ENCODE measurements at regions not wholly inside any gene's neighbourhood (a gene's known extent, or its start where the extent isn't known, plus 50 kb on each side); places are given as distances from the start of the nearest gene placed in this dataset.
"Not testable (repeated sequence)": the region's sequence is repeated elsewhere in the genome, so short reads cannot be mapped to it uniquely, and the experiment has no call there.

DNA sequence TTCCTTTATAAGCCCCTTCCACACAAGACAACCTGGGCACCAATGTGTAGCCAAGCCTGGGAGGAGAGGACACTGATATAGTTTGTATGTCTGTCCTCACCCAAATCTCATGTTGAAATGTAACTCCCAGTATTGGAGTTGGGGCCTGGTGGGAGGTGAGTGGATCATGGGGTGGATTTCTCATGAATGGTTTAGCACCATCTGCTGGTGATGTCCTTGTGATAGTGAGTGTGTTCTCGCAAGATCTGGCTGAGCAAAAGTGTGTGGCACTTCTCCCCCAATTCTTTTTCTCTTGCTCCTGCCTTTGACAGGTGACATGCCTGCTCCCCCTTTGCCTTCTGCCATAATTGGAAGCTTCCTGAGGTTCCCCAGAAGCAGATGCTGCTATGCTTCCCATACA lies 135.8 kb downstream of the USP31 start:
- DNase-seq, result no peak
- intact Hi-C loops (cut with DNase I), result no loop called here

DNA sequence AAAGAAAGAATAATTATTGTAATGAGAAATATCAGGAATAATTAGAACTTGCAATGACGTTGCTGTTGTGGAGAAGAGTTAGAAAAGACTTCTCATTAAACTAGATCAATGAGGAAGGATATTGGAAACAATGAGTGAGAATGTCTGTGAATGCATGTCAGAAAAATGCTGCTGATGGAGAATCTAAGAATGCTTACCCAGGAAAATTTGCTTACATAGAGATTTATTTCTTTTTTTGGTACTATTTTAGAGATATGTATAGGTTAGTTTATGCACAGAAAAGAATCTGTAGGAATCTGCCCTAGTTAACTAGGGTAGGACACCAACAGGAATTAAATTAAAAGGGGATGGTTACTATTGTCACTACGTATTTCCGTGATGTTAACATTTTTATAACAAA lies 140.2 kb downstream of the USP31 start:
- intact Hi-C loops (cut with DNase I), result no loop called here
- no peak for DNase-seq

DNA sequence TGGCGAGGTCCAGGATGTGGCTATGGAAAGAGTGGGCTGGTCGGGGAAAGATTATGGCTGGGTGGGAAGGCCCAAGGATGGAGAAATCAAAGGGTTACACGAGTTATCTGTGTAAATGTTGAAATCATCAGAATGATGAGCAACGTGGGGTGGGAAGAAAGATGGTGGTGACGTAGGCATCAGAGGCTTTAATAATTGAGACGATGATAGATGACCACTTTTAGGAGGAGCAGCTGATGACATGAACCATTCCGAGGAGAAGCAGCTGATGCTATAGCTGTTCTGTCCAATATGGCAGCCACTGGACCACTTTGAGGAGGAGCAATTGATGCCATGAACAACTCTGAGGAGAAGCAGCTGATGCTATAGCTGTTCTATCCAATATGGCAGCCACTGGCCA lies 141.2 kb downstream of the USP31 start:
- intact Hi-C loops (cut with DNase I), result no loop called here

DNA sequence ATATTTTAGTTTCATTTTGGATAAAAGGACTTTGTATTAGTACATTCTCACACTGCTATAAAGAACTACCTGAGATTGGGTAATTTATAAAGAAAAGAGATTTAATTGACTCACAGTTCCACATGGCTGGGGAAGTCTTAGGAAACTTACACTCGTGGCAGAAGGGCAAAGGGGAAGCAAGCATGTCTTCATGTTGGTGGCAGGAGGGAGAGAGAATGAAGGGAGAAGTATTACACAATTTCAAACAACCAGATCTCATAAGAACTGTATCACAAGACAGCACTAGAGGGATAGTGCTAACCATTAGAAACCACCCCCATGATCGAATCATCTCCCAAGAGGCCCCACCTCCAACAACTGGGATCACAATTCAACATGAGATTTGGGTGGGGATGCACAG lies 142.9 kb downstream of the USP31 start:
- intact Hi-C loops (cut with DNase I), result no loop called here
- DNase-seq, result no peak

More for the DNA sequence above, 141.2 kb downstream of the USP31 start:
- DNase-seq, result no peak

DNA sequence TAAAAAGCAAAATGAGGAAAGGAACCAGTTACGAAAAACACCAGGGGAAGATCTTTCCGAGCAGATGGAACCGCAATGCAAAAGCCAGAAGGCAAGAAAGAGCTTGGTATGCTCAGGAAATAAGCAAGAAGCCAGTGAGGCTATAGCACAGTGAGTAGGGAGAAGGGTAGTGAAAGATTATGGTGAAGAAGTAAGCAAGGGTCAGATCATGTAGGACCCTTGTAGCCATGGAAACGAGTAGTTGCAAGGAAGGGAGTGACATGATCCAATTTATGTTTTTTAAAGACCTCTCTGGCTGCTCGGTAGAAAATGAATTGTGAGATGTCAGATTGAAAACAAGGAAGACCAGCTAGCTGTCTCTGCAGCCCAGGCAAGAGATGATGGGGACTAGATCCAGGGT lies 143.3 kb downstream of the USP31 start:
- DNase-seq, result no peak
- intact Hi-C loops (cut with DNase I), result no loop called here

DNA sequence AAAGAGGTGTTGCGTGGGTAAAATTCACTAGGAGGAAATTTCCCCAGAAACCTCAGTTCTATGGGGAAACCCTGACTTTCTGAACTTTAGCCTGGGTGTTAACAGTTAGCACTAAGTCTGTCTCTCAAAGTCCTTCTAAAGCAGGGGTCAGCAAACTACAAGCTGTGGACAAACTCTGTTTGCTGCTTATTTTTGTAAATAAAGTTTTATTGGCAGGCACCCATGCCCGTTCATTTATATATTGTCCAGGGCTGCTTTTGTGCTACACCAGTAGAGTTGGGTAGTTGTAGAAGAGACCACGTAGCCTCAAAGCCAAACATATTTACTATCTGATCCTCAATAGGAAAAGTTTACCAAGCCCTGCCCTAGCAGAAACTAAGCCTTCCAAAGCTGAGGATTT lies 159.7 kb downstream of the USP31 start:
- no peak for DNase-seq
- intact Hi-C loops (cut with DNase I), result no loop called here

DNA sequence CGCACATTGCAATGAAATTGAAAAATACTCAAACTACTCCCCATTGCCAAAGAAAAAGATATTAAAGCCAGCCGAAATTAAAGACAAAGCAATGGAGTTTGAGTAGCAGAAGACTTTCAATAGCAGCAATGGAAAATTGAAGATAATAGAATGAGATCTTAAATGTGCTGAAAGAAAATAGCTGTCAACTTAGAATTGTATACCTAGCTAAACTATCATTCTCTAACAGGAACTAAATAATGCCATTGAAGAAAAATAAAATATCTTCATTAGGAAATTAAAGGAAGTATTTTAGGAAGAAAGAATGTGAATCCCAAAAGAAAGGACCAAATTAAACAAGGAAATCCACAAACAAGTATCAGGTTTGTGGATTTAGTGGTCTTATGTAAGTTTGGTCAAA lies 165.6 kb downstream of the USP31 start:
- no peak for DNase-seq
- intact Hi-C loops (cut with DNase I), result no loop called here

DNA sequence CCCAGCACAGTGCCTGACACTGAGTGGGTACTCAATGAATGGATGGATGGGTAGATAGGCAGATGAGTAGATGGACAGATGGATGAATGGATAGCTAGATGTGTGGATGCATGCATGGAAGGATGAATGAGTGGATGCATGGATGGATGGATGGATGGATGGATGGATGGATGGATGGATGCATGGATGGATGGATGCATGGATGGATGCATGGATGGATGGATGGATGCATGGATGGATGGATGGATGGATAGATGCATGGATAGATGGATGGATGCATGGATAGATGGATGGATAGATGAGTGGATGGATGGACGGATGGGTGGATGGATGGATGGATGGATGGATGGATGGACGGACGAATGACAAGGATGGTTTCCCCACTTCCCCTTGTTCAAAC lies 166.6 kb downstream of the HS3ST2 start:
- DNase-seq; intact Hi-C loops (cut with DNase I): not testable (repeated sequence)

DNA sequence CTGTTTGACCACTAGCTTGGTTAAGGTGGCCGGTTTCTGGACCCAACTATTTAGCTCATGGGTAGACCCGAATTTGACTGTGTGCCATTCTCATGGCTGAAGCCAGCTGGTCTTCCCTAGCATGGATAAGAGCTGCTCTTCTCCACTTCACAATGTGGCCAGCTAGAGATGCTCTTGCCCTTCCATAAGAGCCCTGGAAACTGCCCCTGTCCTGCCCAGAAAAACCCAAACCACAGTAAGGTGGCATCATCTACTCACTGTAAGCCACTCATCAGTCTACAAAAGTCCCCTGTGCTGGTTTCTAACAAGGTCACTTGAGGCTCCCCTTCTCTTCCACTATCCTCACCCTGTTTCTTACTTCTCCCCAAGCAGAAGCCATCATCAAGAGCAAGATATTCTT lies 165.1 kb downstream of the HS3ST2 start:
- DNase-seq, result peak in 3 of 10 donors; percentile 16 to 82 (median 19)

DNA sequence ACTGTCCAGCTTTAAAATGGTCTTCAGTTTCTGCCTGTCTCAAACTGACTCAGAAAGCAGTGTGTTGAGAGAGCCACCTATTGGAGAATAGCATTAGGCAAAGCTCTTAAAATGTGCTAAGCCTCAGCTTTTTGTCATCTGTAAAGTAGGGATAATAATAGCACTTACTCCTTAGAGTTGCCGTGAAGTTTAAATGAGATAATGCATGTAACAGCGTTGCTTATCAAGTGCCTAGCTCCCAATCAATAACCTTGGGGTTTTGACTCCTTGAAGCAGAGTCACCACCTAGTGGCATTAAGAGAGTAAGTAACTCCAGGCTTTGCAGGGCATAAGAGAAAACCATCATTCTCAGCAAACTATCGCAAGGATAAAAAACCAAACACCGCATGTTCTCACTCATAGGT lies 163.3 kb downstream of the HS3ST2 start:
- DNase-seq, result no peak
- intact Hi-C loops (cut with DNase I), result loop anchor here (5.0 kb wide), 1 partner anchor 85 kb away; no protein-coding TSS in a partner anchor

More for the DNA sequence above, 165.1 kb downstream of the HS3ST2 start:
- intact Hi-C loops (cut with DNase I), result loop anchor here (5.0 kb wide), 1 partner anchor 83 kb away; no protein-coding TSS in a partner anchor

DNA sequence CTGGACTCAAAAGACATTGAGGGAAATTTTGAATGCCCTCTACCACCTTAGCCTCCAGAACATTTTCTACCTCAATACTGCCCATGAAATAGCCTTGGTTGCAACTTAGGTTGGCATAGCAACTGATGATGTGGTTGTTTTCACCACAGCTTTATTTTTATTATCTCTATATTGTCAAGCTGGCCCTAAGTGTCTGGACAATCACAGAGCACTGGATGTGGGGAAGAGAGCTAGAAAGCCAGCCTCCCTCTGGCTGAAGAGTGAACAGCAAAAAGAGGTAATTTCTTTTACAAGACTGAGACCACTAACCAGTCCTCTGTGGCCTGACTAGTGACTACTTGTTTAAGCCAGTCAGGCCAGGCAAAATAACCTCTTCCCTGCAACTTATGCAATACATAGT lies 159.6 kb downstream of the HS3ST2 start:
- DNase-seq, result no peak
- intact Hi-C loops (cut with DNase I), result no loop called here

DNA sequence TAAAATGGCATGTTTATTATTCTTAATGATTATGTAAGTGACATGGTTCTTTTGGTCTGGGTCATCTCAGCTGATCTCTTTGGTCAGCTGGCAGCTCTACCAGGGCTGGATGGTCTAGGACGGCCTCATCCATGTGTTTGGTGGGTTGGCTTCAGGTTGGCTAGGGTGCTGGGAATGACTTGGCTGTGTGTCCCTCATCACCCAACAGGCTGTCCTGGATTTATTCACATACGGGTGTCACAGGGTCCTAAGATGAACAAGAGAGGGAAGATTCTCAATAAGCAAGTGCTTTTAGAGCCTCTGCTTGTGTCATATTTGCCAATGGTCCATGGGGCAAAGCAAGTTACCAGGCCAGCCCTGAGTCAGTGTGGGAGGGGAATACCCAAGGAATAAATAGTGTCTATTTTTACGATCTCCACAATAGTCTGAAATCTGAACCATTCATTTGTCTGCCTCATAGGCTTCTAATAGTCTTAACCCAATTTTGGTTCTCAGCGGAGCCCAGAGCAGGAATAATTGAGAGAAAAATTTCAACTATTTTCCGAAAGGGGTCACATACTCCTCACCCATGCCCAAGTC lies 157.5 kb downstream of the HS3ST2 start:
- intact Hi-C loops (cut with DNase I), result no loop called here
- DNase-seq, result no peak

DNA sequence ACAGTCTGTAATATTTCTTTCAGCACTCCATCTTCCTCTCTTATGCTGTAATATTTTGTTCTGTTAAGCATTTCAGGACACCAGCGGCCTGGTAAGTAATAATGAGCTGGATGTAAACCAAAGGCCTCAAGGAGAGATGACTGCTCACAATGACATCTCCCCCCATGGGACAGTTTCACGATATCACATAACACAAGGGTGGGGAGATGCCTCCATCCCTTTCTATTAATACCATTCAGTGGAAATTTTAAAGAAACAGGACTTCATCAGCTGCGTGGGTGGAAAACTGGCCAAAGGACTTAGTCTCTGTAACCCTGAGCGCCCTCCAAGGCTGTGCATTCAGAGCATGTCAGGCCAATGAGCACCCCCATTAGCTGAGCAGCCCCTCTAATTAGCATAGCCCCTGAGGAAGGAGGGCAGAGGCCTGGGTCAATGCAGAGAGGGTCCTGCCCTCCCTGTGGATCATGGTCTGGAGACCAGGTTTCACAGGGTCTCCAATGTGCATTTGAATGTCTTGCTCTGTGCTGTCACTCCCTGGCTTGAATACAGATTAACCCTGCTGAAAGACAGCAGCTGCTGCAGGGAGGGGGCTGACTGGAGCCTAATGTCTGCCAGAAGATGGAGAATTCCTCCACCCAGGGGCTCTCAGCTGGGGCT lies 156.4 kb downstream of the HS3ST2 start:
- intact Hi-C loops (cut with DNase I), result no loop called here
- DNase-seq, result no peak

DNA sequence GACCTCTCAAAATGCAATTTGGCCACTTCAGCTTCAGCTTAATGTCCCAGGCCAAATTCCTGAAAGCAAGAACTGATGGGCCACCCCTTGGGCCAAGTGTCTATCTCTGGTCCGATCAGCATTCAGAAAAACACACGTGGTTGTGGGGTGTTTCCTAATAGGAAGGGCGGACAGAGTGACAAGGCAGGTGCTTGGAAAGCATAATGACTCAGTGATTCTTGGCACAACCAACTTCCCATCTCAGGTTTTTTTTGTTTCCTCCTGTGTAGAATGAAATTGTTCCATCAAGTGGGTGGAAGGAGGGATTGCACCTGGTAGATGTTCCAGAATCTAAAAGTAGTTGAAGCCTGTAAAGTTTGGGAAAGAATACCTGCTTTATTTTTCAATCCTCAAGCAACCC lies 155.6 kb downstream of the HS3ST2 start:
- intact Hi-C loops (cut with DNase I), result no loop called here
- DNase-seq, result no peak

DNA sequence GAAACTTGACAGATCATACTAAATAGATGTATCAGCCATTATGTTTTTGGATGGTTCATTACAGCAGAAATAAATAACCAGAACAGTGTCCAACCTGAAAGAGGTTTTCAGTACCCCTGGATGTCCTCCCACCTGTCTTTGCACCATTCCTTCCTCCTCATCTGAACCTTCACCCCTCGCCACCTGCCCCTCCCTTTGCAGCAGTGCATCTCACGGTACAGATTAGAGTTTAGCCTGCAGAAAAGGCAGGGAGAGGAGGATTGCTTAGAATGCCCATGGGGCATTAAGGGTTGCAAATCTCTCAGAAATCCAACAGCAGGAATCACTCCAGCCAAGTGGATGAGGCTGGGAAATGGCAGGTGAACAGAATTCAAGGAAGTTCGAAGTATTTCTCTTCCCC lies 155.0 kb downstream of the HS3ST2 start:
- intact Hi-C loops (cut with DNase I), result no loop called here
- DNase-seq, result no peak

DNA sequence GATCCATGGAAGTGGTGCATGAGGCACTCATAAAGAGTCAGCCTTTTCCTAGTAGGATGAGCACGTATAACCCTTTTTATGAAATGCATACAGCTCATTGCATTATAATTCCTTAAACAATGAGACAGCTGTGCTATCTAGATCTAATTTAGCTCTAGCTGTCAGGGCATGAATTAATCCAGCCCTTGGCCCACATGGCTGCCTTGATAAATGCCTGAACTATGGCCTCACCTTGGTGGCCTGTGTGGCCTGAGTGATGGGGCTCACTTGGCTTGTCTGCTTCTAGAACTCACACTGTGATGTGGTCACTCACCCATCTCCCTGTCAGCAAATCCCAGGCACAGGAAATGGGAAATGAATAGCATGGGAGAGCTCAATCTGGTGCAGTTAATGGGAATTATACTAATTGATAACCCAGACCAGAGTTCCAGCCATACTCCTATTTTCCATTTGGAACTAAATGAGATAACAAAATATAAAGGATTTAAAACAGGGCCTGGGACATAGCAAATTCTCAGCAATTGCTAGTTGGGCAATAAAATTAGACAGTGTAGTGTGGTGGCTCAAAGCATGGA lies 153.6 kb downstream of the HS3ST2 start:
- intact Hi-C loops (cut with DNase I), result no loop called here

More for the DNA sequence above, 153.6 kb downstream of the HS3ST2 start:
- DNase-seq, result no peak

Measured in posterior cingulate gyrus (tissue), 11 donors.